Right atrium auricular region (tissue), 2 donors: ENCODE measurements at regions not wholly inside any gene's neighbourhood (a gene's known extent, or its start where the extent isn't known, plus 50 kb on each side); places are given as distances from the start of the nearest gene placed in this dataset.

Experiments used
- DNase-seq: peaks from one replicate; pipeline ENCODE4 v3.0.0-alpha.2; 2019; ENCODE audit warnings: low spot score
- H3K27ac ChIP-seq, 2 donors: fragments of 200-600 bp; sonication (generic); 1 replicate in 1 of 2; 2 replicates in 1 of 2; pipeline ENCODE4 v1.5.1; 2016 to 2019
- H3K27me3 ChIP-seq, 2 donors: fragments of 200-600 bp; sonication (generic); one replicate each; pipeline versions ENCODE4 v1.5.1 to v1.6.0; 2017 to 2019
- H3K36me3 ChIP-seq: fragments of 200-600 bp; sonication (generic); one replicate; pipeline ENCODE4 v1.5.1; 2016
- H3K4me1 ChIP-seq, 2 donors: fragments of 200-600 bp; sonication (generic); one replicate each; pipeline versions ENCODE4 v1.5.1 to v1.6.0; 2017 to 2019
- H3K4me3 ChIP-seq, 2 donors: fragments of 200-600 bp; sonication (generic); 1 replicate in 1 of 2; 2 replicates in 1 of 2; pipeline ENCODE4 v1.5.1; 2017 to 2019; ENCODE audit warnings: mild to moderate bottlenecking in 1 of 2, moderate library complexity in 1 of 2
- H3K9me3 ChIP-seq, 2 donors: fragments of 200-600 bp; sonication (generic); one replicate each; pipeline ENCODE4 v1.5.1; 2019
- CTCF ChIP-seq, 2 donors: fragments of 200-600 bp; sonication (generic); IDR thresholded peaks; one replicate each; pipeline ENCODE4 v1.5.1; 2019; ENCODE audit warnings: antibody characterized with exemption in 2 of 2

GRCh38 chr11:33640730-33641371 is 59.8 kb downstream of the C11orf91 start:
- peaks cover 0 to 11% of the 10 kb centered on the region in 2 donors for H3K4me1 ChIP-seq
- no peak for TF ChIP-seq CTCF (IDR thresholded peaks at IDR 0.05)
- no peak overlapping the region for H3K27ac ChIP-seq
- H3K27me3 ChIP-seq, result no peaks in the 10 kb centered on the region
- no peaks in the 10 kb centered on the region for H3K9me3 ChIP-seq
- DNase-seq, result peak; percentile 46
- no peaks in the 10 kb centered on the region for H3K36me3 ChIP-seq
- no peak overlapping the region for H3K4me3 ChIP-seq

DNA sequence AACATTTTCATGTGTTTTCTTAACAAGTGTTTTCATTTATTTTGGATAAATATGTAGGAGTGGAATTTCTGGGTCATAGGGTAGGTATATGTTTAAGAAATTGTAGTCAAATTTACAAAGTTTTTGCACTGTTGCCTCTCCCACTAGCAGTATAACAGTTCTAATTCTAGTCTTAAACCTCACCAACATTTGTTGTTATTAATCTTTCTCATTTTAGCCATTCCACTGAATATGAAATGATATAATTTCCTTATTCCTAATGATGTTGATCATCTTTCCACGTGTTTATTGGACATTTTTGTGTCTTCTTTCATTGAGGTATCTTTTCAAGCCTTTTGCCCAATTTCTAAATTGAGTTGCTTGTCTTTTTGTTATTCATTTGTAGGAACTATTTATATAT is 62.0 kb downstream of the C11orf91 start:
- Histone ChIP-seq H3K36me3 (no peaks in the 10 kb centered on the region), H3K9me3 (no peaks in the 10 kb centered on the region), H3K27ac (no peak overlapping the region), H3K4me3 (no peak overlapping the region), H3K27me3 (no peaks in the 10 kb centered on the region), H3K4me1 (peaks cover 0 to 11% of the 10 kb centered on the region in 2 donors)
- TF ChIP-seq CTCF (IDR thresholded peaks at IDR 0.05), result no peak
- no peak for DNase-seq

DNA sequence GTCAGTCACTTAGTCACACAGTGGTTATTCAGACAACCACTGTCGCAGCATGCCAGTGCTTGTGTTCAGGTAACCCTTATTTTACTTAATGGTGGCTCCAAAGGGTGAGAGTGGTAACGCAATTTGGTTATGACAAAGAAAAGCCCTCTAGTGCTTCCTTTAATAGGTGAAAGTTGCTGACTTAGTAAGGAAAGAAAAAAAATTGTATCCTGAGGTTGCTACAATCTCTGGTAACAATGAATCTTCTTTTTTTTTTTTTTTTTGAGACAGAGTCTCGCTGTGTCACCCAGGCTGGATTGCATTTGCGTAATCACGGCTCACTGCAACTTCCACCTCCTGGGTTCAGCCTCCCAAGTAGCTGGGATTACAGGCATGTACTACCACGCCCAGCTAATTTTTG is 64.5 kb downstream of the C11orf91 start:
- no peak overlapping the region for H3K27ac ChIP-seq
- no peak for DNase-seq
- no peak for TF ChIP-seq CTCF (IDR thresholded peaks at IDR 0.05)

GRCh38 chr11:33635161-33635560 is 65.5 kb downstream of the C11orf91 start:
- H3K4me3 ChIP-seq, result no peak overlapping the region
- TF ChIP-seq CTCF (IDR thresholded peaks at IDR 0.05), result no peak
- DNase-seq, result peak; percentile 64

More for the DNA sequence above, 64.5 kb downstream of the C11orf91 start:
- no peaks in the 10 kb centered on the region for H3K9me3 ChIP-seq
- no peak overlapping the region for H3K4me3 ChIP-seq
- no peaks in the 10 kb centered on the region for H3K27me3 ChIP-seq
- H3K36me3 ChIP-seq, result no peaks in the 10 kb centered on the region
- H3K4me1 ChIP-seq, result peaks cover 0 to 10% of the 10 kb centered on the region in 2 donors

GRCh38 chr11:33634291-33634834 is 66.3 kb downstream of the C11orf91 start:
- Histone ChIP-seq H3K9me3 (no peaks in the 10 kb centered on the region), H3K4me1 (no peaks in the 10 kb centered on the region), H3K4me3 (no peak overlapping the region), H3K27me3 (no peaks in the 10 kb centered on the region), H3K27ac (no peak overlapping the region), H3K36me3 (no peaks in the 10 kb centered on the region)
- no peak for TF ChIP-seq CTCF (IDR thresholded peaks at IDR 0.05)
- DNase-seq, result no peak

More at GRCh38 chr11:33635161-33635560, 65.5 kb downstream of the C11orf91 start:
- Histone ChIP-seq H3K9me3 (no peaks in the 10 kb centered on the region), H3K27me3 (no peaks in the 10 kb centered on the region), H3K36me3 (no peaks in the 10 kb centered on the region), H3K27ac (no peak overlapping the region), H3K4me1 (peaks cover 0 to under 1% of the 10 kb centered on the region in 2 donors)
